ENCODE measurements at regions not wholly inside any gene's neighbourhood (a gene's known extent, or its start where the extent isn't known, plus 50 kb on each side); places are given as distances from the start of the nearest gene placed in this dataset.

- Histone ChIP-seq H3K79me2 (ENCODE audit: low read length) (no peaks in the 10 kb centered on the region), H3K4me3 (ENCODE audit: low read length) (no peak overlapping the region), H2AFZ (ENCODE audit: low read depth, low read length) (no peak overlapping the region), H3K9me3 (ENCODE audit: insufficient read depth, low read length) (no peaks in the 10 kb centered on the region), H3K27me3 (ENCODE audit: low read depth, low read length) (no peaks in the 10 kb centered on the region), H3K4me2 (ENCODE audit: low read length) (no peak overlapping the region), H3K9ac (ENCODE audit: low read length) (no peak overlapping the region), H3K4me1 (ENCODE audit: low read length) (no peaks in the 10 kb centered on the region), H4K20me1 (ENCODE audit: insufficient read depth, low read length) (no peaks in the 10 kb centered on the region), H3K27ac (ENCODE audit: low read length) (no peak overlapping the region), H3K36me3 (replicated peaks; ENCODE audit: low read depth, low read length) (no peaks in the 10 kb centered on the region)
- TF ChIP-seq CTCF (IDR thresholded peaks at IDR 0.05; ENCODE audit: low read depth, low read length), result no peak
- no peak for TF ChIP-seq EZH2phosphoT487 (IDR thresholded peaks at IDR 0.05; ENCODE audit: low read depth)
Measured at GRCh38 chr13:34409496-34410182, 532.4 kb upstream of the NBEA start.

GRCh38 chr13:34410678-34411077 is 531.4 kb upstream of the NBEA start:
- Histone ChIP-seq H3K79me2 (ENCODE audit: low read length) (no peaks in the 10 kb centered on the region), H3K4me1 (ENCODE audit: low read length) (no peaks in the 10 kb centered on the region), H3K36me3 (replicated peaks; ENCODE audit: low read depth, low read length) (no peaks in the 10 kb centered on the region), H2AFZ (ENCODE audit: low read depth, low read length) (no peak overlapping the region), H3K9ac (ENCODE audit: low read length) (no peak overlapping the region), H3K4me3 (ENCODE audit: low read length) (no peak overlapping the region), H3K4me2 (ENCODE audit: low read length) (no peak overlapping the region), H4K20me1 (ENCODE audit: insufficient read depth, low read length) (no peaks in the 10 kb centered on the region), H3K27ac (ENCODE audit: low read length) (no peak overlapping the region), H3K27me3 (ENCODE audit: low read depth, low read length) (no peaks in the 10 kb centered on the region), H3K9me3 (ENCODE audit: insufficient read depth, low read length) (no peaks in the 10 kb centered on the region)
- TF ChIP-seq CTCF (IDR thresholded peaks at IDR 0.05; ENCODE audit: low read depth, low read length), result no peak
- TF ChIP-seq EZH2phosphoT487 (IDR thresholded peaks at IDR 0.05; ENCODE audit: low read depth), result no peak

- no peaks in the 10 kb centered on the region for H3K4me1 ChIP-seq (ENCODE audit: low read length)
- H3K9me3 ChIP-seq (ENCODE audit: insufficient read depth, low read length), result no peaks in the 10 kb centered on the region
- no peaks in the 10 kb centered on the region for H3K36me3 ChIP-seq (replicated peaks; ENCODE audit: low read depth, low read length)
- TF ChIP-seq EZH2phosphoT487 (IDR thresholded peaks at IDR 0.05; ENCODE audit: low read depth) (no peak), CTCF (IDR thresholded peaks at IDR 0.05; ENCODE audit: low read depth, low read length) (no peak)
- no peaks in the 10 kb centered on the region for H3K27me3 ChIP-seq (ENCODE audit: low read depth, low read length)
- no peak overlapping the region for H3K4me2 ChIP-seq (ENCODE audit: low read length)
- no peak overlapping the region for H2AFZ ChIP-seq (ENCODE audit: low read depth, low read length)
- no peaks in the 10 kb centered on the region for H3K79me2 ChIP-seq (ENCODE audit: low read length)
- no peak overlapping the region for H3K4me3 ChIP-seq (ENCODE audit: low read length)
- H3K27ac ChIP-seq (ENCODE audit: low read length), result no peak overlapping the region
- H4K20me1 ChIP-seq (ENCODE audit: insufficient read depth, low read length), result no peaks in the 10 kb centered on the region
- no peak overlapping the region for H3K9ac ChIP-seq (ENCODE audit: low read length)
Measured at GRCh38 chr13:34411177-34411576, 530.9 kb upstream of the NBEA start.

- Histone ChIP-seq H3K27ac (ENCODE audit: low read length) (no peak overlapping the region), H3K79me2 (ENCODE audit: low read length) (no peaks in the 10 kb centered on the region), H3K36me3 (replicated peaks; ENCODE audit: low read depth, low read length) (no peaks in the 10 kb centered on the region), H3K9ac (ENCODE audit: low read length) (no peak overlapping the region), H3K4me2 (ENCODE audit: low read length) (no peak overlapping the region), H3K4me3 (ENCODE audit: low read length) (no peak overlapping the region), H2AFZ (ENCODE audit: low read depth, low read length) (no peak overlapping the region), H3K4me1 (ENCODE audit: low read length) (no peaks in the 10 kb centered on the region), H3K9me3 (ENCODE audit: insufficient read depth, low read length) (no peaks in the 10 kb centered on the region), H4K20me1 (ENCODE audit: insufficient read depth, low read length) (no peaks in the 10 kb centered on the region), H3K27me3 (ENCODE audit: low read depth, low read length) (no peaks in the 10 kb centered on the region)
- TF ChIP-seq EZH2phosphoT487 (IDR thresholded peaks at IDR 0.05; ENCODE audit: low read depth) (no peak), CTCF (IDR thresholded peaks at IDR 0.05; ENCODE audit: low read depth, low read length) (no peak)
Measured at GRCh38 chr13:34411894-34412293, 530.2 kb upstream of the NBEA start.

All from OCI-LY3 (cell line).